ENCODE measurements at regions not wholly inside any gene's neighbourhood (a gene's known extent, or its start where the extent isn't known, plus 50 kb on each side); places are given as distances from the start of the nearest gene placed in this dataset.

DNA sequence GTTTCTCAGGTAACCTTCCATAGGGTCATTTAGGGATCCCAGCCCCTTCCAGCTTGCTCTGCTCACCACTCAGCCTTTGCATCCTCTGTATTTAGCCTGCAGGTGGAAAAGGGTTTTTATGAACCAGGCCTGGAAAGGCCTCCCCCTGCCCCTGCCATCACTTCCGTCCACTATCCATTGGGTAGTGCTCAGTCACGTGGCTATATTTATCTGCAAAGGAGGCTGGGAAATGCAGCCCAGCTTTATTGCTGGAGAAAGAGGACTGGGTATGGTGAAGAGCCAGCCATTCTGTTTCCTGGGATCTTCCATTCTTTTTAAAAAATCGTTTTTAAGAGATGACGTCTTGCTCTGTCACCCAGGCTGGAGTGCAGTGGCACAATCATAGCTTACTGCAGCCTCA is 87.0 kb upstream of the MAP1LC3B2 start:
- ATAC-seq (no peak), DNase-seq (ENCODE audit: low spot score in 2 of 2) (no peak)
- peaks cover 11 to 16% of the 10 kb centered on the region in 2 donors for H3K36me3 Mint-ChIP-seq
- peaks cover 10 to 15% of the 10 kb centered on the region in 2 donors for H3K9me3 Mint-ChIP-seq
- no peak overlapping the region for H3K27ac Mint-ChIP-seq

- no peak for ATAC-seq
- H3K9me3 Mint-ChIP-seq = peaks cover 10 to 18% of the 10 kb centered on the region in 2 donors
- peaks cover 11 to 16% of the 10 kb centered on the region in 2 donors for H3K36me3 Mint-ChIP-seq
- no peak overlapping the region for H3K27ac Mint-ChIP-seq
- no peak for DNase-seq (ENCODE audit: low spot score in 2 of 2)
Measured at GRCh38 chr12:116473416-116473815, 85.8 kb upstream of the MAP1LC3B2 start.

DNA sequence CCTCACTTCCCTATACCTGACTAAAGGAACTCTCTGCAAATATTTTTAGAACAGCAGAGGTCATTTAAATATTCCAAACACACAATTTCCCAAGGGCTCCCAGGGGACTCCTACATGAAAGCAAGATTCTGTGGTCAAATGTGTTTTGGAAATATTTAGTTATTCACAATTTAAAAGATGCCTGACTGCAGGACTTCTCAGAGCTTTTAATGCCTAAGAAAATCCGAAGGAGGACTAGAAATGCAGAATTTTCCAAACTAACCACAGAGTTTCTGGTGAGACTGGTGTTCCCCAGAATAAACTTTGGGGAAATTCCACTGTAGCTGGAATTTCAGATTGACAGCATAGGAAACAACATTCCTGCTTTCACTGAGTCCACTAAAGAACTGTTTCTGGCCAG is 84.8 kb upstream of the MAP1LC3B2 start:
- ATAC-seq (no peak), DNase-seq (ENCODE audit: low spot score in 2 of 2) (no peak)
- peaks cover 10 to 19% of the 10 kb centered on the region in 2 donors for H3K9me3 Mint-ChIP-seq
- peaks cover 11 to 16% of the 10 kb centered on the region in 2 donors for H3K36me3 Mint-ChIP-seq
- no peak overlapping the region for H3K27ac Mint-ChIP-seq

DNA sequence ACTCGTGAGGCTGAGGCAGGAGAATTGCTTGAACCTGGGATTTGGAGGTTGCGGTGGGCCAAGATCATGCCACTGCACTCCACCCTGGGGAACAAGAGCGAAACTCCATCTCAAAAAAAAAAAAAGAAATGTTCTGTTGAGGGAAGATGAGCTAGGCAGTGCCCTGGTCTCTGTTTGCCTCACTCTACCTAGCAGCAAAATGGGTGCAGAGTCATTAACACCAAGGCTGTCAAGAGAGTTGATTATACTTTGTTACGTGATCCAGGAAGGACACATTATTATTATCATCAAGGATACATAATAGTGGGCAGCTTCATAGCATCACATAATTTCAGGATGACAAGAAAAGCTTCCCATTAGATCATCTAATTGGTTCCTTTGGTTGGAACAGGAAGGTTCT is 84.3 kb upstream of the MAP1LC3B2 start:
- Mint-ChIP-seq H3K9me3 (peaks cover 10 to 19% of the 10 kb centered on the region in 2 donors), H3K36me3 (peaks cover 11 to 16% of the 10 kb centered on the region in 2 donors), H3K27ac (no peak overlapping the region)
- no peak for ATAC-seq
- no peak for DNase-seq (ENCODE audit: low spot score in 2 of 2)

DNA sequence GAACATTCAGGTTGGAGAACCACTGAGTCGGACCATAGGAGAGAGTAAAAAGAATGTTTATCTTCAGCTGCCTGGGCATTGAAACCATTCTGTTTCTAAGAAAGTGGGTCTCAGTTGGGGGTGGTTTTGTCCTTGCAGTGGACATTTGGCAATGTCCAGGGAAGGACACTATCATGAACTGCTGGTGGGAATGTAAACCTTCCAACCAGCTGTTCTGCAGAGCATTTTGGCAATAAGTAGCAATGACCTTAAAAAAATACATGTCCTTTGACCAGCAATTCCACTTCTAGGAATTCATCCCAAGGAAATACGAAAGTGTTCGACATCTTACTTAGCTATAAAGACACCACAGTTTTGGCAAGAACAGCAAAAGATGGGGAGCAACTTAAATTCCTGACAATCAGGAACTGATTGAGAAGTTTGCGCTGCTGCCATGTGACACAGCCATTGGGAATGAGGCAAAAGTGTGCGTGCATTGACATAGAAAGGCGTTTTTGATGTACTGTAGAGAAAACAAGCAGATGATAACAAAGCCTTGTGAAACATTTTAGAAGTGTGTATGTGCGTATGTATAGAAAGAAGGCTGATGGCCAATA is 82.9 kb upstream of the MAP1LC3B2 start:
- ATAC-seq (no peak), DNase-seq (ENCODE audit: low spot score in 2 of 2) (no peak)
- Mint-ChIP-seq H3K36me3 (peaks cover 11 to 16% of the 10 kb centered on the region in 2 donors), H3K9me3 (peaks cover 10 to 19% of the 10 kb centered on the region in 2 donors), H3K27ac (no peak overlapping the region)

DNA sequence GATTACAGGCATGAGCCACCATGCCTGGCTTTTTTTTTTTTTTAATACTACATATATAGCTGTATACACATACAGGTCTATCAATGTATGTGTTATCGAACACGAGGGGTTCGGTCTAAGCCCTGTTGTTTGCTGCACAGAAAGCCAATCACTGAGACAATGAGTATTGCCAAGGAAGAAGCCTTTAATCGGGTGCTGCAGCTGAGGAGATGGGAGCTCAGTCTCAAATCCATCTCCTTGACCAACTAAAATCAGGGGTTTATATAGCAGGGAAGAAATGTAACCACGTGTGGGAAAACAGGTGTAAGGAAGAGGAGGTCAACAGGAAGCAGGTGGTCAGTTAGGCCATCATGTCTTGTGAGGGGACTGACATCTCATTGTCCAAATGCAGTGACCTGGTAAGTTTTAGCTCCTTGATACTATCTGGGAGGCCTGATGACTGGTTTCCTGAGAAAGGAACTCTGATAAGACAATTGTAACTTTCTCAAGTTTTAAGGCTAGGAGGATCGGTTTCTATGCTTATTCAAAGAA is 80.9 kb upstream of the MAP1LC3B2 start:
- no peak overlapping the region for H3K27ac Mint-ChIP-seq
- peaks cover 10 to 19% of the 10 kb centered on the region in 2 donors for H3K9me3 Mint-ChIP-seq
- ATAC-seq = no peak
- peaks cover 11 to 15% of the 10 kb centered on the region in 2 donors for H3K36me3 Mint-ChIP-seq
- DNase-seq (ENCODE audit: low spot score in 2 of 2) = no peak

GRCh38 chr12:116480210-116480810 is 78.9 kb upstream of the MAP1LC3B2 start:
- ATAC-seq (no peak), DNase-seq (ENCODE audit: low spot score in 2 of 2) (no peak)
- H3K27ac Mint-ChIP-seq = peak overlapping the region in 1 of 2 donors; percentile 12
- H3K9me3 Mint-ChIP-seq = peaks cover 5 to 14% of the 10 kb centered on the region in 2 donors
- peaks cover 11% of the 10 kb centered on the region in 2 donors for H3K36me3 Mint-ChIP-seq

DNA sequence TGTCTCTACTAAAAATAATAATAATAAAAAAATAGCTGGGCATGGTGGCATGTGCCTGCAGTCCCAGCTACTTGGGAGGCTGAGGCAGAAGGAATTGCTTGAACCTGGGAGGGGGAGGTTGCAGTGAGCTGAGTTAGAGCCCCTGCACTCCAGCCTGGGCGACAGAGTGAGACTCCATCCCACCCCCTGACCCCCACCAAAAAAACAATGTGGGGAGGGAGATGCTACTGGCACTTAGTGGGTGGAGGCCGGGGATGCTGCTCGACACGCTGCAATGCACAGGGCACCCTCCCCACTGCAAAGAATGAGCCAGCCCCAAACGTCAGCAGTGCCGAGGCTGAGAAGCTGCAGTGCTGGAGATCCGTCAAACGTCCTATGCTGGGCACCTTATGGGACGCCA is 77.5 kb upstream of the MAP1LC3B2 start:
- H3K36me3 Mint-ChIP-seq = peaks cover 0 to 1% of the 10 kb centered on the region in 2 donors
- peaks cover 0 to 5% of the 10 kb centered on the region in 2 donors for H3K9me3 Mint-ChIP-seq
- H3K27ac Mint-ChIP-seq = no peak overlapping the region
- no peak for DNase-seq (ENCODE audit: low spot score in 2 of 2)
- no peak for ATAC-seq

GRCh38 chr12:116482179-116482578 is 77.0 kb upstream of the MAP1LC3B2 start:
- peaks cover 0 to 6% of the 10 kb centered on the region in 2 donors for H3K36me3 Mint-ChIP-seq
- ATAC-seq (no peak), DNase-seq (ENCODE audit: low spot score in 2 of 2) (no peak)
- peak overlapping the region in 1 of 2 donors; percentile 32 for H3K27ac Mint-ChIP-seq
- H3K9me3 Mint-ChIP-seq = peaks cover 0 to 9% of the 10 kb centered on the region in 2 donors

GRCh38 chr12:116482859-116483258 is 76.3 kb upstream of the MAP1LC3B2 start:
- Mint-ChIP-seq H3K9me3 (peaks cover 4 to 9% of the 10 kb centered on the region in 2 donors), H3K36me3 (peaks cover 0 to 13% of the 10 kb centered on the region in 2 donors), H3K27ac (no peak overlapping the region)
- DNase-seq (ENCODE audit: low spot score in 2 of 2) = no peak
- no peak for ATAC-seq

GRCh38 chr12:116483959-116484750 is 75.0 kb upstream of the MAP1LC3B2 start:
- peaks cover 5 to 11% of the 10 kb centered on the region in 2 donors for H3K9me3 Mint-ChIP-seq
- DNase-seq (ENCODE audit: low spot score in 2 of 2) (no peak), ATAC-seq (no peak)

DNA sequence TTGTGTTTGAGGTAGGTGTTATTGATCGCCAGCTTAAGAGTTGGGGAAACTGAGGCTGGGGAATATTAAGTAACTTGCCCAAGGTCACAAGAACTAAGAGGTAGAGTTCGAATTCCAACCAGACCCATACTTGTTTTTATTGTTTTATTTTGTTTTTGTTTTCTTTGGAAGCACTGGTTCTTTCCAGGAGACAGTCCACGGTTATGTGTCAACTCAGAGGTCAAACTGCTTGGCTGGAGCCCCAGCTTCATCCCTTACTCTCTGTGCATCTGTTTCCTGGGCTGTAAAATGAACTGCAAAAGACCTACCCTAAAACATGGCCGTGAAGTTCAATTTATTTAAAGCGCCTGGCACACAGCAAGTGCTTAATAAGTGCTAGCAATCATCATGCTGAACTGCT is 74.4 kb upstream of the MAP1LC3B2 start:
- ATAC-seq (no peak), DNase-seq (ENCODE audit: low spot score in 2 of 2) (no peak)
- H3K9me3 Mint-ChIP-seq = peaks cover 5 to 11% of the 10 kb centered on the region in 2 donors
- no peak overlapping the region for H3K27ac Mint-ChIP-seq
- peaks cover 0 to 18% of the 10 kb centered on the region in 2 donors for H3K36me3 Mint-ChIP-seq

More at GRCh38 chr12:116483959-116484750, 75.0 kb upstream of the MAP1LC3B2 start:
- Mint-ChIP-seq H3K36me3 (peaks cover 0 to 18% of the 10 kb centered on the region in 2 donors), H3K27ac (no peak overlapping the region)

- DNase-seq (ENCODE audit: low spot score in 2 of 2) = no peak
- no peak for ATAC-seq
- Mint-ChIP-seq H3K36me3 (peaks cover 0 to 18% of the 10 kb centered on the region in 2 donors), H3K27ac (no peak overlapping the region), H3K9me3 (peaks cover 10 to 16% of the 10 kb centered on the region in 2 donors)
Measured at GRCh38 chr12:116489116-116489515, 70.1 kb upstream of the MAP1LC3B2 start.

- ATAC-seq (no peak), DNase-seq (ENCODE audit: low spot score in 2 of 2) (no peak)
- H3K36me3 Mint-ChIP-seq = peaks cover 0 to 18% of the 10 kb centered on the region in 2 donors
- H3K27ac Mint-ChIP-seq = no peak overlapping the region
- peaks cover 10 to 16% of the 10 kb centered on the region in 2 donors for H3K9me3 Mint-ChIP-seq
Measured at GRCh38 chr12:116490471-116490870, 68.7 kb upstream of the MAP1LC3B2 start.

- DNase-seq (ENCODE audit: low spot score in 2 of 2) (no peak), ATAC-seq (no peak)
- H3K27ac Mint-ChIP-seq = no peak overlapping the region
- peaks cover 0 to 6% of the 10 kb centered on the region in 2 donors for H3K36me3 Mint-ChIP-seq
- H3K9me3 Mint-ChIP-seq = peaks cover 5 to 12% of the 10 kb centered on the region in 2 donors
Measured at GRCh38 chr12:116492703-116493324, 66.4 kb upstream of the MAP1LC3B2 start.

DNA sequence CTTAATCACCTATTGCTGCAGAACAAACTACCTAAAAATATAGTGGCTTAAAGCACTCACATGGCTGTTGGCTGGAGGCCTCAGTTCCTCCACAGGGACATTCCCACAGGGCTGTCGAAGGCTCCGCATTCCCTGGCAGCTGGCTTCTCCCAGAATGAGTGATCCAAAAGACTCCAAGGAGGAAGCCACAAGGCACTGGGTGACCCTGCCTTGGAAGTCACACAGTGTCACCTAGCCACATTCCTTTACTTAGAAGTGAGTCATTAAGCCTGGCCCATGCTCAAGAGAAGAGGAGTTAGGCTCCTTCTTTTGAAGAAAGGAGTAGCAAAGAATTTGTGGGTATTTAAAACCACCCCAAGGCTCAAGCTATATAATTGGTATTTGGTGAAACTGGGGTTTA is 63.9 kb upstream of the MAP1LC3B2 start:
- H3K27ac Mint-ChIP-seq = no peak overlapping the region
- H3K36me3 Mint-ChIP-seq = no peaks in the 10 kb centered on the region
- ATAC-seq (no peak), DNase-seq (ENCODE audit: low spot score in 2 of 2) (no peak)
- peaks cover 4 to 5% of the 10 kb centered on the region in 2 donors for H3K9me3 Mint-ChIP-seq

All from activated naive CD4-positive, alpha-beta T cell treated with anti-CD3 and anti-CD28 coated beads, Interleukin-2, amount 50 U/mL, for 72 hours (primary cell).